ENCODE measurements at regions not wholly inside any gene's neighbourhood (a gene's known extent, or its start where the extent isn't known, plus 50 kb on each side); places are given as distances from the start of the nearest gene placed in this dataset.
A peak's percentile ranks its signal among the peaks of the same experiment; 100 is the strongest.

- intact Hi-C loops (cut with DNase I): no loop called here
These were observed 86.9 kb upstream of the CIBAR2 start for GRCh38 chr16:85199069-85199725.

GRCh38 chr16:85199880-85200279 lies 87.6 kb upstream of the CIBAR2 start:
- Histone ChIP-seq H3K4me1 (peaks cover 4 to 20% of the 10 kb centered on the region in 2 donors), H3K27me3 (no peaks in the 10 kb centered on the region), H3K36me3 (no peaks in the 10 kb centered on the region), H3K9me3 (no peaks in the 10 kb centered on the region), H3K4me3 (replicated peaks in 1 of 3) (no peak overlapping the region), H3K27ac (no peak overlapping the region)
- no peak for TF ChIP-seq CTCF (IDR thresholded peaks at IDR 0.05)
- TF ChIP-seq POLR2A (IDR thresholded peaks at IDR 0.05): no peak
- DNase-seq: no peak
- intact Hi-C loops (cut with DNase I): no loop called here
- WGBS, 2 donors: 94 to 97% methylated on average over 9 of the region's 9 CpGs

More at GRCh38 chr16:85199069-85199725, 86.9 kb upstream of the CIBAR2 start:
- Histone ChIP-seq H3K4me3 (replicated peaks in 1 of 3) (no peak overlapping the region), H3K36me3 (no peaks in the 10 kb centered on the region), H3K27ac (no peak overlapping the region), H3K4me1 (peaks cover 4 to 20% of the 10 kb centered on the region in 2 donors), H3K27me3 (no peaks in the 10 kb centered on the region), H3K9me3 (no peaks in the 10 kb centered on the region)
- 94% methylated on average over 21 of the region's 21 CpGs for WGBS, 2 donors
- DNase-seq: no peak
- no peak for TF ChIP-seq POLR2A (IDR thresholded peaks at IDR 0.05)
- TF ChIP-seq CTCF (IDR thresholded peaks at IDR 0.05): no peak

GRCh38 chr16:85200471-85201278 lies 88.4 kb upstream of the CIBAR2 start:
- 81 to 82% methylated on average over 17 of the region's 17 CpGs for WGBS, 2 donors
- TF ChIP-seq POLR2A (IDR thresholded peaks at IDR 0.05) (no peak), CTCF (IDR thresholded peaks at IDR 0.05) (no peak)
- no peak for DNase-seq
- Histone ChIP-seq H3K27ac (no peak overlapping the region), H3K4me1 (peaks cover 5 to 23% of the 10 kb centered on the region in 2 donors), H3K4me3 (replicated peaks in 1 of 3) (no peak overlapping the region), H3K9me3 (no peaks in the 10 kb centered on the region), H3K36me3 (no peaks in the 10 kb centered on the region), H3K27me3 (no peaks in the 10 kb centered on the region)
- intact Hi-C loops (cut with DNase I): no loop called here

- Histone ChIP-seq H3K4me1 (peaks cover 10 to 32% of the 10 kb centered on the region in 2 donors), H3K27me3 (no peaks in the 10 kb centered on the region), H3K27ac (no peak overlapping the region), H3K9me3 (no peaks in the 10 kb centered on the region), H3K36me3 (no peaks in the 10 kb centered on the region), H3K4me3 (replicated peaks in 1 of 3) (no peak overlapping the region)
- intact Hi-C loops (cut with DNase I): no loop called here
- 87 to 88% methylated on average over 8 of the region's 8 CpGs for WGBS, 2 donors
- DNase-seq: no peak
- no peak for TF ChIP-seq POLR2A (IDR thresholded peaks at IDR 0.05)
- no peak for TF ChIP-seq CTCF (IDR thresholded peaks at IDR 0.05)
These were observed 89.3 kb upstream of the CIBAR2 start for GRCh38 chr16:85201574-85201973.

- Histone ChIP-seq H3K4me3 (replicated peaks in 1 of 3) (no peak overlapping the region), H3K4me1 (peaks cover 16 to 38% of the 10 kb centered on the region in 2 donors), H3K36me3 (no peaks in the 10 kb centered on the region), H3K27ac (peak overlapping the region; percentile 26 to 62 (median 36)), H3K27me3 (no peaks in the 10 kb centered on the region), H3K9me3 (no peaks in the 10 kb centered on the region)
- 63 to 75% methylated on average over 14 of the region's 14 CpGs for WGBS, 2 donors
- TF ChIP-seq POLR2A (IDR thresholded peaks at IDR 0.05): no peak
- no peak for TF ChIP-seq CTCF (IDR thresholded peaks at IDR 0.05)
- DNase-seq: no peak
- intact Hi-C loops (cut with DNase I): no loop called here
These were observed 89.9 kb upstream of the CIBAR2 start for GRCh38 chr16:85202051-85202601.

All from thyroid gland (tissue), 4 donors.